Gastrocnemius medialis (tissue), 4 donors: ENCODE measurements at regions not wholly inside any gene's neighbourhood (a gene's known extent, or its start where the extent isn't known, plus 50 kb on each side); places are given as distances from the start of the nearest gene placed in this dataset.

Experiments used
- POLR2A ChIP-seq, 2 donors: fragments of 450-650 bp; IDR thresholded peaks; one replicate each; pipeline ENCODE4 v1.6.1; 2017; ENCODE audit warnings: antibody characterized with exemption in 2 of 2, mild to moderate bottlenecking in 2 of 2, moderate library complexity in 2 of 2
- TF ChIP-seq, protein P1 (sequence below), 5 experiments: fragments of 450-650 bp in 3 of 5; fragments of 200-600 bp in 2 of 5; sonication (generic) in 2 of 5; IDR thresholded peaks in 4 of 5; conservative IDR thresholded peaks in 1 of 5; 1 replicate in 4 of 5; 2 replicates in 1 of 5; pipeline ENCODE4 v1.5.1; 2016 to 2019; ENCODE audit warnings: antibody characterized with exemption in 5 of 5, mild to moderate bottlenecking in 3 of 5, moderate library complexity in 3 of 5

DNA sequence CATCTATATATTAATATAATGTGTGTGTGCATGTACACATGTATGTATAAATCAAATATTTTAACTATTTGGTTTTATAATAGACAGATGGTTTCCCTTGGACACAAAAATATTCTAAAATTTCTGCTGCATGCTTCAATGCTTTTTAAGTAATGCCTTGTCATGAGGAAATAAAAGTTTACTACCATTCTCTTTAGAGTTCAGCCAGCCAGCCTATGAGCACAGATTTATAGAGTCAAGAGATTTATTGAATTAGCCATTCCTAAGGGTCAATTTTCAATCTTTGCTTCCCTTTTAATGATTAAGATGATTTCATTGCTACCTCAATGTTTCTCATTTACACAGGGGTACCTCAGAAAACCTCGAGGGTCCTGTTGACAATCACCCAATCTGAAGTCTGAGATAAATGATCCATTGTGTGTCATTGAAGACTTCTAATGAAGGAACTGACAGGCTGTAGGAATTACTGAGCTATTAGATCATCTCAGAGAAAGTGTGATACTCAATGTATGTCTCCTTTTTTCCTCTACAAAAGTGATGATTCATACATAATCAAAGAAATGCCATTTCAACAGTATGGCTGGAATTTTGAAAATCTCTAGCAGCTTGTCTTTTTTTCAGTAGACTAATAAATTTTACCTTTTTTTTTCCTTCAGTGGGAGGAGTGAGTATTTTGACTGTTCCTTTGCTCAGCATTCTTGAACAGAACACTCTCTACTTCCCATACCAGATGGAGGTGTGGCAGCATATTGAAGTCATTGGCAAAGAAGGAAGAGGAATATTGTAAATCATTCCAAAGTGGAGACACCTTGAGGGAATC is 222.6 kb upstream of the PCDH18 start:
- TF ChIP-seq, protein P1, sequence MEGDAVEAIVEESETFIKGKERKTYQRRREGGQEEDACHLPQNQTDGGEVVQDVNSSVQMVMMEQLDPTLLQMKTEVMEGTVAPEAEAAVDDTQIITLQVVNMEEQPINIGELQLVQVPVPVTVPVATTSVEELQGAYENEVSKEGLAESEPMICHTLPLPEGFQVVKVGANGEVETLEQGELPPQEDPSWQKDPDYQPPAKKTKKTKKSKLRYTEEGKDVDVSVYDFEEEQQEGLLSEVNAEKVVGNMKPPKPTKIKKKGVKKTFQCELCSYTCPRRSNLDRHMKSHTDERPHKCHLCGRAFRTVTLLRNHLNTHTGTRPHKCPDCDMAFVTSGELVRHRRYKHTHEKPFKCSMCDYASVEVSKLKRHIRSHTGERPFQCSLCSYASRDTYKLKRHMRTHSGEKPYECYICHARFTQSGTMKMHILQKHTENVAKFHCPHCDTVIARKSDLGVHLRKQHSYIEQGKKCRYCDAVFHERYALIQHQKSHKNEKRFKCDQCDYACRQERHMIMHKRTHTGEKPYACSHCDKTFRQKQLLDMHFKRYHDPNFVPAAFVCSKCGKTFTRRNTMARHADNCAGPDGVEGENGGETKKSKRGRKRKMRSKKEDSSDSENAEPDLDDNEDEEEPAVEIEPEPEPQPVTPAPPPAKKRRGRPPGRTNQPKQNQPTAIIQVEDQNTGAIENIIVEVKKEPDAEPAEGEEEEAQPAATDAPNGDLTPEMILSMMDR (IDR thresholded peaks at IDR 0.05 in 4 of 5, conservative IDR thresholded peaks at IDR 0.05 in 1 of 5): no peak
- TF ChIP-seq POLR2A (IDR thresholded peaks at IDR 0.05): no peak
